VCaP (cell line): ENCODE measurements at regions not wholly inside any gene's neighbourhood (a gene's known extent, or its start where the extent isn't known, plus 50 kb on each side); places are given as distances from the start of the nearest gene placed in this dataset.
"Not testable (repeated sequence)": the region's sequence is repeated elsewhere in the genome, so short reads cannot be mapped to it uniquely, and the experiment has no call there.

Experiments used
- H3K27ac ChIP-seq: fragments of 450-650 bp; 2 replicates; pipeline ENCODE4 v1.5.1; 2017
- TF ChIP-seq, protein P1 (sequence below): fragments of 450-650 bp; conservative IDR thresholded peaks from 2 replicates; pipeline ENCODE4 v1.5.1; 2017; ENCODE audit warnings: mild to moderate bottlenecking, moderate library complexity

DNA sequence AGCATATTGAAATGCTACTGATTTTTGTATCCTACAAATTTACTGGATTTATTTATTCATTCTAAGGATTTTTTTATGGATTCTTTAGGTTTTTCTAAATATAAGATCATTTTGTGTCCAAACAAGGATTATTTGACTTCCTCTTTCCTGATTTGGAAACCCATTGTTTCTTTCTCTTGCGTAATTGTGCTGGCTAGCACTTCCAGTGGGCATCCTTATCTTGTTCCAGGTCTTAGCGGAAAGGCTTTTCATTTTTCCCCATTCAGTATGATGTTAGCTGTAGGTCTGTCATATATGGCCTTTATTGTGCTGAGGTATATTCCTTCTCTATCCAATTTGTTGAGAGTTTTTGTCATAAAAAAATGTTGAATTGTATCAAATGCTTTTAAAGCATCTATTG, 57.2 kb upstream of the RHOJ start:
- H3K27ac ChIP-seq = no peak overlapping the region

DNA sequence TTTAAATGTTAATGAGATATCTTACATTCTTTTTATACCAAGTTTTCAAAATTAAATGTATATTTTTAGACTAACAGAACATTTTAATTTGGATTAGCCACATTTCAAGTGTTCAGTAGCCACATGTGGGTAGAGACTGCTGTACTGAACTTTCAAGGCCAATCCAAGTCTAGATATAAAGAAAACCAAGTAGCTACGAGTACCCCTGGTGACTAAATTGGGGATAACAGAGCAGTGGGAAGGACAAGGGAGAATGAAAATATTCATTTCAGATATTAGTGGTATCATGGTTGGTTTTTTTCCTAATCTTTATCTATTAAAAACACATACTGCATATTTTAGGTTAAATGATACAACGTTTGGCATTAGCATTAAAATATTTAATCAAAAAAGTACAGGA, 69.4 kb upstream of the RHOJ start:
- TF ChIP-seq, protein P1, sequence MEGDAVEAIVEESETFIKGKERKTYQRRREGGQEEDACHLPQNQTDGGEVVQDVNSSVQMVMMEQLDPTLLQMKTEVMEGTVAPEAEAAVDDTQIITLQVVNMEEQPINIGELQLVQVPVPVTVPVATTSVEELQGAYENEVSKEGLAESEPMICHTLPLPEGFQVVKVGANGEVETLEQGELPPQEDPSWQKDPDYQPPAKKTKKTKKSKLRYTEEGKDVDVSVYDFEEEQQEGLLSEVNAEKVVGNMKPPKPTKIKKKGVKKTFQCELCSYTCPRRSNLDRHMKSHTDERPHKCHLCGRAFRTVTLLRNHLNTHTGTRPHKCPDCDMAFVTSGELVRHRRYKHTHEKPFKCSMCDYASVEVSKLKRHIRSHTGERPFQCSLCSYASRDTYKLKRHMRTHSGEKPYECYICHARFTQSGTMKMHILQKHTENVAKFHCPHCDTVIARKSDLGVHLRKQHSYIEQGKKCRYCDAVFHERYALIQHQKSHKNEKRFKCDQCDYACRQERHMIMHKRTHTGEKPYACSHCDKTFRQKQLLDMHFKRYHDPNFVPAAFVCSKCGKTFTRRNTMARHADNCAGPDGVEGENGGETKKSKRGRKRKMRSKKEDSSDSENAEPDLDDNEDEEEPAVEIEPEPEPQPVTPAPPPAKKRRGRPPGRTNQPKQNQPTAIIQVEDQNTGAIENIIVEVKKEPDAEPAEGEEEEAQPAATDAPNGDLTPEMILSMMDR = peak; percentile 63

More for the DNA sequence above, 57.2 kb upstream of the RHOJ start:
- TF ChIP-seq, protein P1 = no peak

DNA sequence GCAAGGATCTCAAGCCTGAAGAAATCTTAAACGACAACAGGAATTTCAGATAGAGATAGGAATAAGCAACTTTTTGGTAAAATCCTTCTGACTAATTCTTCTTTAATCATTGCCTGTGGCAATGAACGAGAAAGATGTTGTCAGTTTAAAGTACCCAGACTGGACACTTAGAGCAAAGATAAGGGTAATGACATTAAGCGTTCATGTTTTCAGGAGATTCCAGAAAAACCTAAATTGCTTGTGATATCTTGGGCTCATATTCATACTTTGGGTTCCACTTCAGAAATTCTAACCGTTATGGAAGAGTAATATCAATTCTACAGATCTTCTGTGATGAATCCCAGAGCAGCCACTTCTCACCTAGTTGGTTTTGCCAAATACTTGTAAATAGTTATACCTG, 73.7 kb upstream of the RHOJ start:
- TF ChIP-seq, protein P1 = no peak

More for the DNA sequence above, 69.4 kb upstream of the RHOJ start:
- no peak overlapping the region for H3K27ac ChIP-seq

DNA sequence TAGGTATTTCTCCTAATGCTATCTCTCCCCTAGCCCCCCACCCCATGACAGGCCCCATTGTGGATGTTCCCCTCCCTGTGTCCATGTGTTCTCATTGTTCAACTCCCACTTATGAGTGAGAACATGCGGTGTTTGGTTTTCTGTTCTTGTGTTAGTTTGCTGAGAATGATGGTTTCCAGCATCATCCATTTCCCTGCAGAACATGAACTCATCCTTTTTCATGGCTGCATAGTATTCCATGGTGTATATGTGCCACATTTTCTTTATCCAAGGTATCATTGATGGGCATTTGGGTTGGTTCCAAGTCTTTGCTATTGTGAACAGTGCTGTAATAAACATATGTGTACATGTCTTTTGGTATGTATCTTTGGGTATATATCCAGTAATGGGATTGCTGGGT, 61.2 kb upstream of the KCNH5 start:
- H3K27ac ChIP-seq = not testable (repeated sequence)

More for the DNA sequence above, 73.7 kb upstream of the RHOJ start:
- no peak overlapping the region for H3K27ac ChIP-seq

DNA sequence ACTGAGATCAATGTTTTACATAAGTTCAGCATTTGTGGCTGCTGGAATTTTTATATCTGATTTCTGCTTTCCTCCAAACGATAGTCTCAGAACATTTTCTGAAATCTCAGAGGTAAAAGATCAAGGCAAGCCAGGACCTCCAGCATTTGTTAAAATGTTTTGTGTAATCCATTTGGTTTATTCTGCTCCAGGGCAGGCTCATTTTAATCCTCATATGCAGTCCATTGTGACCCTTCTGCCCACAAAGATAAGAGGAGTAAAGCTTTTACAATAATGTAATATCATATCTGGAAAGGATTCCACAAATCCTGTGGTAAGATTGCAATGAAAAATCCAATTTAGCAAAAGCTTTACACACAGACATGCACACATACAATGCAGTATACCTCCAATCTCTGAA, 55.3 kb upstream of the KCNH5 start:
- TF ChIP-seq, protein P1 = no peak
- no peak overlapping the region for H3K27ac ChIP-seq

DNA sequence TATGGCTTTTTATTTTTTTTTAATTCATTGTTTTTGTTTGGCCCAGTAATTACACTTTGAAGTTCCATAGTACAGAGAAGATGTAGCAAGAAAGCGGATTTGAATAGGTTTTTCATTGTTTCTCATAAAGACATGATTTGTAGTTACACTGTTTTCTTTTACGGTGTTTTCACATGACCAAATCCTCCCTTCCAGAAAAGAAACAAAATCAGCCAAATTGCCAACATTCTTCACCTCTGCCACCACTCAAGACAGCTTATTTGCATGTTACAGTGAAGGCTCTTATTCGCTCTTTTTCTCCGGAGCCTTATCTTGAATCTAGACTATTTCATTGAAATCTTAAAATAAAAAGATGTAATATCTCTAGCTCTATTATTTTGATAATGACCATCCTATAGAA, 50.9 kb upstream of the KCNH5 start:
- TF ChIP-seq, protein P1 = no peak
- H3K27ac ChIP-seq = no peak overlapping the region
